Duodenal mucosa (tissue), 2 donors: ENCODE measurements at regions not wholly inside any gene's neighbourhood (a gene's known extent, or its start where the extent isn't known, plus 50 kb on each side); places are given as distances from the start of the nearest gene placed in this dataset.
"Not testable (repeated sequence)": the region's sequence is repeated elsewhere in the genome, so short reads cannot be mapped to it uniquely, and the experiment has no call there.

Experiments used
- H3K27ac ChIP-seq: one replicate; pipeline ENCODE4 v1.7.0; 2013; ENCODE audit warnings: low read depth, low read length
- H3K27me3 ChIP-seq, 2 donors: one replicate each; pipeline ENCODE4 v1.7.0; 2013; ENCODE audit warnings: low read length in 2 of 2, control low read depth in 1 of 2; ENCODE audit not compliant: insufficient read depth in 2 of 2, control insufficient read depth in 1 of 2
- H3K36me3 ChIP-seq, 2 donors: one replicate each; pipeline ENCODE4 v1.7.0; 2013; ENCODE audit warnings: low read length in 2 of 2, control low read depth in 1 of 2; ENCODE audit not compliant: insufficient read depth in 2 of 2, control insufficient read depth in 1 of 2
- H3K4me1 ChIP-seq, 2 donors: one replicate each; pipeline ENCODE4 v1.7.0; 2013; ENCODE audit warnings: low read length in 2 of 2, control low read depth in 1 of 2; ENCODE audit not compliant: insufficient read depth in 2 of 2, control insufficient read depth in 1 of 2
- H3K4me3 ChIP-seq, 2 donors: one replicate each; pipeline ENCODE4 v1.7.0; 2013; ENCODE audit warnings: low read length in 2 of 2, low read depth in 1 of 2
- H3K9ac ChIP-seq, 2 donors: one replicate each; pipeline ENCODE4 v1.7.0; 2013; ENCODE audit warnings: low read length in 2 of 2, low read depth in 1 of 2
- H3K9me3 ChIP-seq, 2 donors: one replicate each; pipeline ENCODE4 v1.7.0; 2013; ENCODE audit warnings: low read length in 2 of 2, control low read depth in 1 of 2; ENCODE audit not compliant: control insufficient read depth in 1 of 2

DNA sequence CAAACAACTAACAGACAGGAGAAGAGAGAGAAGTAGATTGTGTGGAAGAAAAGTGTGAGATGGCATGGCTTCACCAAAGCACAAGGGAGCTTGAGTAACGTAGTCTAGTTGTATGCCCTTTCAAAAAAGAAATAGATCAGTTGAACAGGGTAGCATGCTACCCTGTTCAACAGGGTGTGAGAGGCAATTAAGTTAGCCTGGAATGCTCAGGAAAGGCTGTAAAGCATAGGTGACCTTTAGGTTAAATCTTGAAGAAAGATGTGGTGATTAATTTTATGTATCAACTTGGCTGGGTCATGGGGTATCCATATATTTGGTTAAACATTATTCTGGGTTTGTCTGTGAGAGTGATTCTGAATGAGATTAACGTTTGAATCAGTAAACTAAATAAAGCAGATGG lies 61.8 kb upstream of the ZC3H15 start:
- Histone ChIP-seq H3K27ac (no peak overlapping the region), H3K4me3 (no peak overlapping the region), H3K36me3 (no peaks in the 10 kb centered on the region), H3K4me1 (peaks cover 9 to 10% of the 10 kb centered on the region in 2 donors), H3K9me3 (no peaks in the 10 kb centered on the region), H3K9ac (no peak overlapping the region), H3K27me3 (no peaks in the 10 kb centered on the region)

DNA sequence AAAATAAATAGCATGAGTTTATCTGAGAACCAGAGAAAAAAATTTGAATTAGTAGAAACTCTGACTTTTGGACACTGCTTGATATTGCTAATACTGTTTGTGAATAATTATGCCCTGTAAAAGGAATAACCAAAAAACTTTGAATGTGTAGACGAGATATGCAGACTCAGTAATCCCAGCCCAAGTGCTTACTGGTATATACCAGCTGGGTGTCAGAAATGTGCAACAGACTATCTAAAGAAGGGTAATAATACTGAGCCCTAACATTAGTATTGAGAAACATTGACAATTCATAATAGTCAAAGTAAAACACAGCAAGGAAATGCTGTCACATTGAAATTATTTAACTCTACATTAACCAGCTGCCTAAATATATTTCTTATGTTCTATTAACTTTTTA lies 60.5 kb upstream of the ZC3H15 start:
- Histone ChIP-seq H3K27ac (no peak overlapping the region), H3K9ac (no peak overlapping the region), H3K36me3 (no peaks in the 10 kb centered on the region), H3K27me3 (no peaks in the 10 kb centered on the region), H3K4me1 (peaks cover 9 to 15% of the 10 kb centered on the region in 2 donors), H3K9me3 (no peaks in the 10 kb centered on the region), H3K4me3 (no peak overlapping the region)

DNA sequence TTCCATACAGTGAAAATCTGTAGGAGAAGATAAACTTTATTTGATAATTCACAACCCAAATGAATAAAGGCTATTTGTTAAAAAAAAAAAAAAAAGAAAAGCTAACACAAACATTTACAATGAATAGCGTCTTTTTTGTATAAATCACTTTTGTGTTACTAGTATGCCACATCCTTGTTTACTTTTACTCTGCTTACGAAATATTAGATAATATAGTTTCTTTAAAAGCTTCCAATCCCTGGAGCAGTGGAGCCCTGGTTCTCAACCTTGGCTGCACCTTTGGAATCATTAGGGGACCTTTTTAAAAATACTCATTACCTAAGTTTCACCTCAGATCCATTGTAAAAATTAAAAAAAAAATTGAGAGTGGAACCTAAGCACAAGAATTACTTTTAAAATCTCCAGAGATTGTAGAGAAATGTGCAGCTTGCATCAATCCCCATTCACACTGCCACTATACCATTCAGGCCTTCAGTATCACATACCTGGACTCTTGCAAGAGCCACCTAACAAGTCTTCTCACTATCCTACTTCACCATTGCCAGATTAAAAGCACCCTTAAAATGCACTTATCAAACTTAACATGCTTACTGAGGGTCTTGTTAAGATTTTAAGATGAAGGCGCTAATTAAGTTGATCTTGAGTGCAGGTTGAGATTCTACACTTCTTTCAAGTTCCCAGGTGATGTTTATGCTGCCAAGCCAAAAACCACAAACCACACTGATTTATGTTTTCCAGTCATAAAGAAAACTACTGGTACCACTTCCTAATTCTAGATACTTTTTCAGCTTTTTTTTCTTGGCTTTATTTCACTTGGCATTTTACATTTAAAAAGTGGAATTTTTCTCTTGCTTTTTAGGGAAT lies 59.7 kb upstream of the ZC3H15 start:
- no peak overlapping the region for H3K4me3 ChIP-seq
- peaks cover 9 to 15% of the 10 kb centered on the region in 2 donors for H3K4me1 ChIP-seq
- H3K9ac ChIP-seq, result no peak overlapping the region
- no peaks in the 10 kb centered on the region for H3K27me3 ChIP-seq
- no peak overlapping the region for H3K27ac ChIP-seq
- H3K36me3 ChIP-seq, result no peaks in the 10 kb centered on the region
- no peaks in the 10 kb centered on the region for H3K9me3 ChIP-seq

DNA sequence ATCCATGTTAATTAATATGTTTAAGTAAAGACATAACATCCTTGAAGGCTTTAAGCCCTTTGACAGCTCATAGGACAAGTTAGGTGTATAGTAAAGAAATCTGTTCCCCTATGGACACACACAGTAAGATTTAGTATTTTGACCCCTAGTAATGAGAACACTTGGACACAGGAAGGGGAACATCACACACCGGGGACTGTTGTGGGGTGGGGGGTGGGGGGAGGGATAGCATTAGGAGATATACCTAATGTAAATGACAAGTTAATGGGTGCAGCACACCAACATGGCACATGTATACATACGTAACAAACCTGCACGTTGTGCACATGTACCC lies 59.1 kb upstream of the ZC3H15 start:
- H3K9me3 ChIP-seq, H3K36me3 ChIP-seq, H3K9ac ChIP-seq, H3K27ac ChIP-seq, H3K4me3 ChIP-seq, H3K27me3 ChIP-seq: not testable (repeated sequence)
- peaks cover 9 to 15% of the 10 kb centered on the region in 2 donors for H3K4me1 ChIP-seq

DNA sequence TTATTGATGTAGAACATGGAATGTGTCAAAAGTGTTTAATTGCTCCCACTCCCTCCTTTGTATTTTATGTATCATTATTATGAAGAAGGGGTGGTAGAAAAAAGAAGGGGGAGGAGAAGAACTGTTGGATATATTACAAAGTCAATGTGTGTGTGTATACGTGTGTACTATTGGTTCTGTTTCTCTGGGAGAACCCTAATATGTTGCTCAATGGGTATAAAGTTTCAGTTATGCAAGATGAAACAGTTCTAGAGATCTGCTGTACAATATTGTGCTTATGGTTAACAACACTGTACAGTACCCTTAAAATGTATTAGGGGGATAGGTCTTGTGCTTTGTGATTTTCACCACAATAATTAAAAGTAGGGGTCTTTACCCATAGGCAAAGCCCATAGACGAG lies 58.1 kb upstream of the ZC3H15 start:
- H3K36me3 ChIP-seq, result no peaks in the 10 kb centered on the region
- no peaks in the 10 kb centered on the region for H3K27me3 ChIP-seq
- H3K4me3 ChIP-seq, result no peak overlapping the region
- no peak overlapping the region for H3K9ac ChIP-seq
- no peaks in the 10 kb centered on the region for H3K9me3 ChIP-seq
- no peak overlapping the region for H3K27ac ChIP-seq
- peaks cover 9 to 15% of the 10 kb centered on the region in 2 donors for H3K4me1 ChIP-seq

DNA sequence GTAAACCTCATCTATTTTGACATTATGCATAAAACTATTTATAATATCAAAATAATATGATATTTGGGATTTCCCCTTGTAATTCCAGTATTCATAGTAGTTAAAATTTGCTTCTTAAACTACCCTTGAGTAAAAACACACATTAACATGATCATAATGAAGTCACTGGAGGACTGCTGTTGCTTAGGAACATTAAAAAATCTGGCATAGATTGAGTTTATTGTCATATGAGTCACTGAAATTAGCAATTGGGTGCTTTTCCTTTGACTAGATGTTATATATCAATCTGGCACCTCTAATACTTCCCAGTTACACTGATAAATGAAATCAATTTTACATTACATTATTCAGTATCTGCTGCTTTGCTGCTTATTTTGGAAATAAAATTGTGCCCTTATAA lies 57.0 kb upstream of the ZC3H15 start:
- Histone ChIP-seq H3K36me3 (no peaks in the 10 kb centered on the region), H3K4me1 (peaks cover 5 to 6% of the 10 kb centered on the region in 2 donors), H3K9ac (no peak overlapping the region), H3K9me3 (no peaks in the 10 kb centered on the region), H3K27me3 (no peaks in the 10 kb centered on the region), H3K4me3 (no peak overlapping the region), H3K27ac (no peak overlapping the region)

DNA sequence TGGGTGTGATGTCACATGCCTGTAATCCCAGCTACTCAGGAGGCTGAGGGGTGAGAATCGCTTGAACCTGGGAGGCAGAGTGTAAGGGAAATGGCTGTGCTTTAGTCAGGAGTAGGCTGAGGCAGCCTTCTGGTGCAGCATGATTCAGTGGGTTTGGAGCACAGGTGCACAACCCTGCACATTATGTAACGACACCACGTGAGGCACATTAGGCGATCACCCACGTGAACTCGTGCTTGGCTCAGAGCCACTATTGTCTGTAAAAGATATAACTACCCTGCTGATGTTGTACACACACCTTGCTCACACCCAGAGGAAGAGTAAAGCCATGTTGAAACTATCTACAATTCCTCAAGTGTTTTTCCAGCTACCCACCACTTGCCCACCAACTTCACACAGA lies 54.8 kb upstream of the ZC3H15 start:
- Histone ChIP-seq H3K4me3 (no peak overlapping the region), H3K27ac (no peak overlapping the region), H3K9me3 (no peaks in the 10 kb centered on the region), H3K4me1 (peaks cover 0 to 5% of the 10 kb centered on the region in 2 donors), H3K27me3 (no peaks in the 10 kb centered on the region), H3K36me3 (peaks cover 0 to 7% of the 10 kb centered on the region in 2 donors), H3K9ac (no peak overlapping the region)

DNA sequence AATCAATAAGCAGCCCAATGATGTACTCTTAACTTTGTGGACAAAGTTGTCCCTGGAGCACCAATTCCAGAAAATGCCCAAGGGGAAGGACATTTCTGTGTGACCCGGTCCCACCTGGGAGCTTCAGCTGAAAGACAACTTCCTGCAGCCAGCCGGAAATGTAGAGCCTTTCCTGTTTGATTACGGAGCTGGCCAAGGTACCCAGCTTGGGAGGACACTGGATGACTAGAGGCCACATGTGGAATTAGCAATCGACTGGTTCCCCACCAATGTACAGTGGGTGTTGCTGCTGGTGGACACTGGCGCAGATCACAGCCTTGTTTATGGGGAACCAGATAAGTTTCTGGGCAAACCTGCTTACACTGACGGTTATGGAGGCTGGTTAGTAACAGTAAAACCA lies 53.0 kb upstream of the ZC3H15 start:
- Histone ChIP-seq H3K27me3 (no peaks in the 10 kb centered on the region), H3K4me3 (no peak overlapping the region), H3K4me1 (peaks cover 0 to 5% of the 10 kb centered on the region in 2 donors), H3K27ac (no peak overlapping the region), H3K9ac (no peak overlapping the region), H3K9me3 (peaks cover 5 to 6% of the 10 kb centered on the region in 2 donors), H3K36me3 (peaks cover 0 to 9% of the 10 kb centered on the region in 2 donors)

DNA sequence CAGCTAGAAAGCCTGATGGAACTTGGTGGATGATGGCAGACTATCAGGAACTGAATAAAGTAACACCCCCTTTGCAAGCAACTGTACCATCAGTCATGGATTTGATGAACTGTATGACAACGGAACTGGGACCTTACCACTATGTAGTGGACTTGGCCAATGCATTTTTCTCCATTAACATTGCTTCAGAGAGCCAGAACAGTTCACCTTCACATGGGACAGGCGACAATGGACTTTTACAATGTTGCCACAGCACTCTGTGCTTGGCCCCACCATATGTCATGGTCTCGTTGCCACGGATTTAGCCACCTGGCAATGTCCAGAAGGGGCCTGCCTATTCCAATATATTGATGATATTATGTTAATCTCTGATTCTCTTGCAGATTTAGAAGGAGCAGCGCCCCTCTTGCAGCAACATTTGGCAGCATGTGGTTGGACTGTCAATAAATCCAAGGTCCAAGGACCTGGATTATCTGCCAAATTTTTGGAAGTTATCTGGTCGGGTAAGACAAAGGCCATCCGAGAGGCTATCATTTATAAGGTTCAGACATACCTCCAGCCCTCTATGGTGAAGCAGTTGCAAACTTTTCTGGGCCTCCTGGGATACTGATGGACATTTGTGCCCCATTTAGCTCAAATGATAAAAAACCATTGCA lies 52.2 kb upstream of the ZC3H15 start:
- Histone ChIP-seq H3K4me3 (no peak overlapping the region), H3K27me3 (no peaks in the 10 kb centered on the region), H3K9me3 (peaks cover 5 to 10% of the 10 kb centered on the region in 2 donors), H3K9ac (no peak overlapping the region), H3K4me1 (peaks cover 0 to 5% of the 10 kb centered on the region in 2 donors), H3K36me3 (peaks cover 0 to 9% of the 10 kb centered on the region in 2 donors), H3K27ac (no peak overlapping the region)
